DMS 273 treated with DMSO at 0.1 percent for 48 hours (cell line): ENCODE measurements at regions not wholly inside any gene's neighbourhood (a gene's known extent, or its start where the extent isn't known, plus 50 kb on each side); places are given as distances from the start of the nearest gene placed in this dataset.
"Not testable (repeated sequence)": the region's sequence is repeated elsewhere in the genome, so short reads cannot be mapped to it uniquely, and the experiment has no call there.

Experiments used
- DNase-seq: peaks from one replicate; lab custom pipeline; 2025; lab: John Stamatoyannopoulos, UW

GRCh38 chr1:157368941-157369340 is 183.4 kb downstream of the FCRL5 start:
- DNase-seq = not testable (repeated sequence)

GRCh38 chr1:157368363-157368762 is 184.0 kb downstream of the FCRL5 start:
- DNase-seq = no peak

DNA sequence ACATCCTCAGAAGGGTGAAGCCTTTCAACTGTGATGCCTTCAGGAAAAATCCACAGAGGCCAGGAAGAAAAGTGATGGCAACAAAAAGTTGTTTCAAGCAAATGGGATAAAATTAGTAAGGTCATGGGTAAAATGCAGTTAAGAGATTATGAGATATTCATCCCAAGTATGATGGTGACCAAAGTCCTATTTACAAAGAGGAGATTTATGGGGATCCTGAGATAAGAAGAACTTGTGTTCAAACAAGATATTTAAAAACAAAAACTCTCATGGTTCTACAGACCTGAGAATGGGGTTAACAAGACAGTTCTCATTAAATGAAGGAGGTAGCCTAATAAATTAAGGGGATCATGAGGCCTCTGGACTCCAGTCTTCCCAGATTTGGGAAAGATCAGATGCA is 184.4 kb downstream of the FCRL5 start:
- DNase-seq = no peak

DNA sequence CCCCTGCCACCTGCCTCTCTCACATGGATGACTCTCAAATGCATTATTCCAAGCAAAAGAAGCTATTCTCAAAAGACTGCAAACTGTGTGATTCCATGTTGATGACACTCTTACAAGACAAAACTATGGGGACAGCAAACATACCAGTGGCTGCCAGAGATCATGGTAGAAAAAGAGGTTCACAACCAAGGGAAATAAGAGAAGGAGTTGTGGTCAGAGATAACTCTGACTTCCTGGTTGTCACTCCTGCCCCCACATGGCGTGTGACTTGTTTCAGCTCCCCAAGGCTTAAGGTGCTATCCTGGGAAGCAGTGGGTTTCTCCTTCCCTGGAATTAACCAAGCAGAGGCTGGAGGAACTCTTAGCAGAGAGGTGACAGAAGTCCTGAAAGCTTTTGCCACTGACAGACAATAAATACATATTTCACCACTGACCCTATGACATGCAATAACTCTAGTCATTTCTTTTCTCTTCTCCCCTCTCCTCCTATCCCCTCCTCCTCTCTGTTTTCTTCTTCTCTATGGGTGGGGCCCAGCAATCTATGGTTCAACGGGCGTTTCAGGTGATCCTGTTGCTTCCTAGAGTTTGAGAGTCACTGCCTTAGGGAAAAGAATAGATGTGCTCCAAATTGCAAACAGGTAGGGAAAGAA is 185.1 kb downstream of the FCRL5 start:
- DNase-seq = no peak

DNA sequence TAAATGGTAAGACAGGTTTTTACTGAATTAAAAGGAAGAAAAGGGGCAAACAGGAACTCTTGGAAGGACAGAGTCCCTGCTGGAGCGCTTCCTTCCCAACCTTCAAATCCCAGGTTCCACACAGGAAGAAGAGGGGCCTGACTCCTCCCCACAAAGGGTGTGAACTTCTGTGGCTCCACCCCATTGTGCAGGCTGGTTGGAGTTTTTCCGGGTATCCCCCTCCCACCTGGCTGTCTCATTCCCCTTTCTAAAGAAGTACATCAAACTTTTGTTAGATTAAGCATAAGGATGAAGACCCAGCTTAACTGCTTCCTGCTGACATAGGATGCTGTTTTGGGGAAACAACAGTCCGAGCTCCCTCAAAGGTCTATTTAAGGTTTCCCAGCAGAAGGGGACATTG is 187.7 kb downstream of the FCRL5 start:
- no peak for DNase-seq

GRCh38 chr1:157363660-157364140 is 188.6 kb downstream of the FCRL5 start:
- DNase-seq = no peak

DNA sequence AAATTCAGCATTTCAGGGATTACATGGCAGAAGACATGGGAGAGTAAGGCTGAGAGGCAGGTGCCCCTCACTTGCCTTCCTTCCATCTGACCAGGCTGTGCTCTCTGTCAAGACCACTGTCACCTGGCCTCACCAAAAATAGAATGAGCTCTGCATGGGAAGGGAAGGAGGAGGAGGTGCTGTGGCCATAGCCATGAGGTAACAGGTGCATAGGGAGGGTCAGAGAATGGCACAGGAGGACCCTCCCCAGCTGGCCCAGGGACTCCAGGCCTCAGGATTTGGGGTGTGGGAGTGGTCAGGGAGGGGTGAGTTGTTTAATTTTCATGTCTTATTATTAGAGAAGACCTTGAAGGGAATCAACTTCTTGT is 192.3 kb downstream of the FCRL5 start:
- no peak for DNase-seq

GRCh38 chr1:157359314-157360022 is 192.8 kb downstream of the FCRL5 start:
- no peak for DNase-seq

- DNase-seq = no peak
Measured at GRCh38 chr1:157357111-157357510, 195.2 kb downstream of the FCRL5 start.

- DNase-seq = no peak
Measured at GRCh38 chr1:157356601-157357000, 195.7 kb downstream of the FCRL5 start.

GRCh38 chr1:157353546-157353945 is 198.8 kb downstream of the FCRL5 start:
- DNase-seq = no peak

DNA sequence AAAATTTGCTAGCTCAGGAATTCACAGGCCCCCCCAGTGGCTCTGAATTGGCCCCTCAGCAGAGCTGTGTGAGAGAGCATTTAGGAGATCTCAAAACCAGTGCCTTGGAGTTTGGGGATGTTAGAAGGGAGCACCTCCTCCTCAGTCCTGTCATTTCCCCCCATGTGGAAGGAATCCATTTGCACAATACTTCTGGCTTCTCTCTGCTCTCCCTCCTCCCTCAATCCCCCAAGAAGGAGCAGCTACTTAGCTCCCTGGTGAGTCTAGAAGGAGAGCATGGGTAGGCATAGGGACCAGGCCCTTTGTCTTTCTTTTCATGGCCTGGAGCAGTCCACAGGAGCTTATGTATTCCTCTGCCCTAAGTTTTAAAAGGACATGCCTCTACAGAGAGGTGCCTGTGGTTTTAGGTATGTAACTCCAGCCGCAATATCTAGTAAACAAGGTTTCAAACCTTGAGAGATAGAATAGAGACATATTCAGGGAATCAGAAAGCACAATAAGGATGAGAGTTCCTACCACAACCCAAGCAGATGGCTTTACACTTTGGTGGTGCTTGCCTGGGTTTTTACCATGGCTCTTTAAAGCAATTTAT is 199.4 kb downstream of the FCRL5 start:
- no peak for DNase-seq

DNA sequence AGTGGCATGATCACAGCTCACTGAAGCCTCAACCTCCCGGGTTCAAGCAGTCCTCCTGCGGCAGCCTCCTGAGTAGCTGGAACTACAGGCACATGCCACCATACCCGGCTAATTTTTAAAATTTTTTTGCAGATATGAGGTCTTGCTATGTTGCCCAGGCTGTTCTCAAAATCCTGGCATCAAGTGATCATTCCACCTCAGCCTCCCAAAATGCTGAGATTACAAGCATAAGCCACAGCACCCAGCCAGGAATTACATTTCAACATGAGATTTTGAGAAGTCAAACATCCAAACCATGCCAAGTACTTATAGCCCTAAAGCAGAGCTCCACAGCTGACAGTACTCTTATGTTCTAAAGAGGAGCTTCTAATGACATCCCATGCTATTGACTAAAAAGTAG is 200.1 kb downstream of the FCRL5 start:
- DNase-seq = no peak

DNA sequence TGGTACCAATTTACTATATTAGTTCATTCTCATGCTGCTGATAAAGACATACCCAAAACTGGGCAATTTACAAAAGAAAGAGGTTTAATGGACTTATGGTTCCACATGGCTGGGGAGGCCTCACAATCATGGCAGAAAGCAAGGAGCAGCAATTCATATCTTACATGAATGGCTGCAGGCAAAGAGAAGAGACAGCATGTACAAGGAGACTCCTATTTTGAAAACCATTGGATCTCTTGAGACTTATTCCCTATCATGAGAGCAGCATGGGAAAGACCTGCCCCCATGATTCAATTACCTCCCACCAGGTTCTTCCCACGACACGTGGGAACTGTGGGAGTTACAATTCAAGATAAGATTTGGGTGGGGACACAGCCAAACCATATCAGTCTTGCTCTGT is 200.5 kb downstream of the FCRL5 start:
- DNase-seq = not testable (repeated sequence)

GRCh38 chr1:157348538-157349480 is 203.5 kb downstream of the FCRL5 start:
- DNase-seq = no peak

DNA sequence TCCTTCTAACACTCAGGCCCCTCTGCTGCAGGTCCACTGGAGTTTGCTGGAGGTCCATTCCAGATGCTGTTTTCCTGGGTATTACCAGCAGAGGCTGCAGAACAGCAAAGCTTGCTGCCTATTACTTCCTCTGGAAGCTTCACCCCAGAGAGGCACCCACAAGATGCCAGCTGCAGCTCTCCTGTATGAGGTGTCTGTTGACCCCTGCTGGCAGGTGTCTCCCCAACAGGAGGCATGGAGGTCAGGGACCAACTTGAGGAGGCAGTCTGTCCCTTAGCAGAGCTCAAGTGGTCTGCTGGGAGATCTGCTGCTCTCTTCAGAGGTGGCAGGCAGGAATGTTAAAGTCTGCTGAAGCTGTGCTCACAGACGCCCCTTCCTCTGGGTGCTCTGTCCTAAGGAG is 204.8 kb downstream of the FCRL5 start:
- DNase-seq = no peak

GRCh38 chr1:157337785-157338184 is 199.6 kb upstream of the ETV3 start:
- DNase-seq = not testable (repeated sequence)

DNA sequence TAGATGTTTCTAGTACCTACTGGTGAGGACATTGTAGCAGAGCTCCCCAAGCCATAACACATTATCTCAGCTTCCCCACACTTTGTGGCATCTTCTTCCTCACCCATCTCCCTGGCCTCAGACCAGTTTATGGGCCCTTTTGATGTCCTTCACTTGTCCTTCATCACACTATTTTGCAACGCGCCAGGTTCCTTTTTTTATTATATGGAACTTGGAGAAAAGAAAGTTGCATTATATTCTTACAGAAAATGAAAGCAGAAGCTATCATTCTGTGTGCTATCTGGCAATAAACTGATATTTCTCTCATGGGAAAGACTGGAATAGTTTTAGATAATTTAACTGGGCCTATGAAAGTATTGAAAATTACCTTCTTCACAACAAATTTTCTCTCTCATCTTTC is 196.9 kb upstream of the ETV3 start:
- DNase-seq = no peak

- no peak for DNase-seq
Measured at GRCh38 chr1:157334041-157334440, 195.8 kb upstream of the ETV3 start.

- DNase-seq = not testable (repeated sequence)
Measured at GRCh38 chr1:157330177-157330576, 192.0 kb upstream of the ETV3 start.

DNA sequence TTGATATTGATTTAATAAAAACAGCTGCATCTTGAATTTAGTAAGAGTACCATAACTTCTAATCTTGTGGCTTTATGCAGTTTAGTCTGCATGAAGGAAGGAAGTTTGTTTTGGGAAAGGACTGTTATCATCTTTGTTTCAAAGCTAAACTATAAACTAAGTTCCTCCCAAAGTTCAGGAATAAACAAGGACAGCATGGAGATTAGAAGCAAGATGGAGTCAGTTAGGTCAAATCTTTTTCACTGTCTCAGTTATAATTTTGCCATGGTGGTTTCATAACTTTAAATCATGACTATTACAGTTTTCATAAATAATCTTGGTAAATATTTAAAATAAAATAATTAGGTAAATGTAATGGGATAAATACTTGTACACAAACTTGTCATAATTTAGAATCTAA is 189.9 kb upstream of the ETV3 start:
- not testable (repeated sequence) for DNase-seq

DNA sequence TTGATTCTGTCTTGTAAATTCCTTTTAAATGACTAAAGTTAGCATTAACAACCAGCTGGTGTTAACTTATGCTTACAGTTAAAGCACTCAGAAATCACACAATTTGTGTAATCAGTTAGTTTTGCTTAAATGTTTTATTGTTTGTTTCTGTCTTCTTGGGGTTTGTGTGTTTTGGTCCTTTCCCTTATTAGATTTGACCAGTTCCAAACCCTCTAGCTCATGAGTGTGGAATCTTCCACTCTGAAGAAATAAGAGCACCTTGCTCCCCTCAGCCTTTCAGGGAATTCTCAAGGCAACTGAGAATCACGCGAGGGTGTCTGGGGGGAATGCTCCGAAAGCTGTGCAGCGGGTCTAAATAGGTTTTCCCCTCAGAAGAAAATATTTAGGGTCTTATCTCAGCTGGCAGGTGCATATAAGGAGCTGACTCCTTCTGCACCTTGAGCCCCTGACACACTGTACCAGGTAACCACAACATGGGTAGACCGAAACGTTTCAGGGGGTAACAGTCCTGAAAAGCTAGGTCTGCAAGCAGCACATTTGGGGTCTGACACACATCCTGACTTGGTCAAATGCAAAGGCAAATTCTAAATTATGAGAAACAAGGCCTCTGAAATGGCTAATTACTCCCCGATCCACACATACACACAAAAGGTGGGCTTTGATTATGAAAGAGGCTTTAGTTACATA is 188.1 kb upstream of the ETV3 start:
- DNase-seq = no peak
